Transverse colon (tissue), 4 donors: ENCODE measurements at regions not wholly inside any gene's neighbourhood (a gene's known extent, or its start where the extent isn't known, plus 50 kb on each side); places are given as distances from the start of the nearest gene placed in this dataset.

ENCODE experiments used
- DNase-seq: peaks from one replicate; pipeline ENCODE4 v3.0.0-alpha.2; 2019
- H3K27ac ChIP-seq, 4 donors: fragments of 200-600 bp; sonication (generic); 2 replicates each; pipeline ENCODE4 v1.5.1; 2016 to 2018; ENCODE audit warnings: inconsistent platforms in 4 of 4
- H3K27me3 ChIP-seq: fragments of 200-600 bp; sonication (generic); 2 replicates; pipeline ENCODE4 v1.5.1; 2017; ENCODE audit warnings: inconsistent platforms
- H3K36me3 ChIP-seq, 4 donors: fragments of 200-600 bp; sonication (generic); 2 replicates each; pipeline ENCODE4 v1.5.1; 2017 to 2019; ENCODE audit warnings: inconsistent platforms in 4 of 4
- H3K4me1 ChIP-seq, 4 donors: fragments of 200-600 bp; sonication (generic); 2 replicates each; pipeline ENCODE4 v1.5.1; 2017 to 2020; ENCODE audit warnings: inconsistent platforms in 4 of 4
- H3K4me3 ChIP-seq, 4 donors: fragments of 200-600 bp; sonication (generic); 1 replicate in 1 of 4; 2 replicates in 3 of 4; pipeline versions ENCODE4 v1.5.1 to v1.6.1; 2017 to 2019; ENCODE audit warnings: inconsistent platforms in 4 of 4
- H3K9me3 ChIP-seq, 2 donors: fragments of 200-600 bp; sonication (generic); 2 replicates each; pipeline ENCODE4 v1.5.1; 2017 to 2019; ENCODE audit warnings: inconsistent platforms in 2 of 2
- EP300 ChIP-seq: sonication (generic); formaldehyde crosslinking; IDR thresholded peaks from one replicate; pipeline ENCODE4 v1.6.1; 2017; ENCODE audit warnings: antibody characterized with exemption, low read depth
- POLR2A ChIP-seq: fragments of 450-650 bp; IDR thresholded peaks from one replicate; pipeline ENCODE4 v1.6.1; 2016; ENCODE audit warnings: antibody characterized with exemption, mild to moderate bottlenecking, moderate library complexity
- POLR2AphosphoS5 ChIP-seq, 3 donors: sonication (generic); formaldehyde crosslinking; IDR thresholded peaks; one replicate each; pipeline ENCODE4 v1.6.1; 2016; ENCODE audit warnings: antibody characterized with exemption in 3 of 3
- WGBS, 2 donors: methylation state at CpG; one replicate each; pipeline ENCODE4 v1.1.5; 2018; ENCODE audit warnings: low coverage in 1 of 2; 5-methylcytosine and 5-hydroxymethylcytosine counted together
- in situ Hi-C, 4 donors: fragments of 200-750 bp; cut with MboI; loops; one replicate each; pipeline versions ENCODE4 v1.15.0 to v1.15.1; 2017; ENCODE audit warnings: low sequenced_read_pairs in 3 of 4, low pct_ligation_motif_present in 1 of 4, low pct_unique_long_range_greater_than_20kb in 1 of 4
- intact Hi-C: fragments of 100-400 bp; cut with DNase I; formaldehyde crosslinking; loops from one replicate; pipeline ENCODE4 v1.15.1; 2023; ENCODE audit warnings: low total_unique reads
- TF ChIP-seq, protein P1 (sequence below), 5 experiments: fragments of 200-600 bp in 3 of 5; fragments of 450-650 bp in 2 of 5; sonication (generic) in 3 of 5; IDR thresholded peaks; 1 replicate in 2 of 5; 2 replicates in 3 of 5; pipeline ENCODE4 v1.5.1; 2016 to 2017; ENCODE audit warnings: antibody characterized with exemption in 5 of 5, inconsistent platforms in 3 of 5, mild to moderate bottlenecking in 2 of 5, moderate library complexity in 1 of 5

DNA sequence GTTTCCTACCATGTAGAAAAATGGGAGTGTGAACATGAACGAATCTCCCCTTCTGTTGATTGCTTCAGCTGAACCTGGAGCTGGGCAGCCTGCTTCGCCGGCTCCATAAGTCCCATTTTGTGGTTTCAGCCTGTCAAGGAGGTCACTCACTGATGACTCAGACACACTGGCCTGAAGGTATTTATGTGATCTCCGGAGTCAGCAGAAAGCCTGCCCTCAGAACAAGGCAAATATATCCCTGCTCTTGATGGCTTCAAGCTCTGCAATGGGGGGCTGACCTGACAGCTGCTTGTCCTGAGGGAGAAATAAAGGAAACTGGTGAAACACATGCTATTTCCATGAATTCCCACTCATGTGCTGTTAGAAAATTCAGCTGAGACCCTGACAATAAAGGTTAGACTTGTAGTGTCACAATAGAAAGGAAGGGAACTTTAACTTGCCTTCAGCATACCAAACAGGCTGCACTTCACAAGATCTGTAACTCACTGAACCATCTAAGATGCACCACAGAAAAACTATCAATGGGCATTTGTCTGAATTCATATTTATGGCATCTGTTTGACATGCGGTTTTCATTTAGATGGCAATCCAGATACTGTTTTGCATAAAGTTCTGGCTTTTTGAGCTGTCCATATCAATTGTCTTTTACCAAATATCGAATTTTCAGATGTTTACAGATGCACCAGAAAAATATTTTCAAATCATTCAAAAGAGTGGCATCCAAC is 282.0 kb upstream of the VEPH1 start:
- Histone ChIP-seq H3K27ac (no peak overlapping the region), H3K4me3 (no peak overlapping the region), H3K9me3 (no peaks in the 10 kb centered on the region), H3K4me1 (no peaks in the 10 kb centered on the region), H3K36me3 (no peaks in the 10 kb centered on the region), H3K27me3 (no peaks in the 10 kb centered on the region)
- 39 to 48% methylated on average over 5 to 6 of the region's 6 CpGs for WGBS, 2 donors
- DNase-seq, result no peak
- in situ Hi-C loops (no loop called here), intact Hi-C loops (no loop called here)
- no peak for TF ChIP-seq POLR2AphosphoS5 (IDR thresholded peaks at IDR 0.05)
- TF ChIP-seq, protein P1, sequence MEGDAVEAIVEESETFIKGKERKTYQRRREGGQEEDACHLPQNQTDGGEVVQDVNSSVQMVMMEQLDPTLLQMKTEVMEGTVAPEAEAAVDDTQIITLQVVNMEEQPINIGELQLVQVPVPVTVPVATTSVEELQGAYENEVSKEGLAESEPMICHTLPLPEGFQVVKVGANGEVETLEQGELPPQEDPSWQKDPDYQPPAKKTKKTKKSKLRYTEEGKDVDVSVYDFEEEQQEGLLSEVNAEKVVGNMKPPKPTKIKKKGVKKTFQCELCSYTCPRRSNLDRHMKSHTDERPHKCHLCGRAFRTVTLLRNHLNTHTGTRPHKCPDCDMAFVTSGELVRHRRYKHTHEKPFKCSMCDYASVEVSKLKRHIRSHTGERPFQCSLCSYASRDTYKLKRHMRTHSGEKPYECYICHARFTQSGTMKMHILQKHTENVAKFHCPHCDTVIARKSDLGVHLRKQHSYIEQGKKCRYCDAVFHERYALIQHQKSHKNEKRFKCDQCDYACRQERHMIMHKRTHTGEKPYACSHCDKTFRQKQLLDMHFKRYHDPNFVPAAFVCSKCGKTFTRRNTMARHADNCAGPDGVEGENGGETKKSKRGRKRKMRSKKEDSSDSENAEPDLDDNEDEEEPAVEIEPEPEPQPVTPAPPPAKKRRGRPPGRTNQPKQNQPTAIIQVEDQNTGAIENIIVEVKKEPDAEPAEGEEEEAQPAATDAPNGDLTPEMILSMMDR (IDR thresholded peaks at IDR 0.05), result no peak
- no peak for TF ChIP-seq POLR2A
- TF ChIP-seq EP300, result no peak

DNA sequence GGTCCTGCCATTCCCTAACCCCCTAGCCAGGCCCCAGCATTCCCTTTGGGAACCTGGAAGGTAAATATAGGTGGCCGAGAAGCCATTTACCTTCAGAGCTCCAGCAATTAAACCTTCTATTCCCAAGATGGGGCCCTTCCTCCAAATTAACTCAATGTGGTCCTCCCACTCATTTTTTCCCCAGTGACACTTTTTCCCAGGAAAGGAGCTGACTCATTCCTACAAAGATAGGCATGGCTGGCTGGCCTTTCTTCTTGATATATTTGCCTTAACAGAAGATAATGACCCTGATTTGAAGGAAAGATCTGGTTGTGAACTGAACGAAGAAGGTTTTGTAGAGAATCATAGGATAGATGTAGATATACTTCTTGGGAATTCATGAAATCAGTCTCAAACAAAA is 279.0 kb upstream of the VEPH1 start:
- WGBS, 2 donors, result 76 to 80% methylated on average over 1 to 2 of the region's 2 CpGs
- Histone ChIP-seq H3K4me3 (no peak overlapping the region), H3K9me3 (peaks cover 0 to 5% of the 10 kb centered on the region in 2 donors), H3K4me1 (no peaks in the 10 kb centered on the region), H3K27me3 (no peaks in the 10 kb centered on the region), H3K27ac (no peak overlapping the region), H3K36me3 (no peaks in the 10 kb centered on the region)
- no peak for DNase-seq
- intact Hi-C loops (no loop called here), in situ Hi-C loops (no loop called here)
- TF ChIP-seq, protein P1 (IDR thresholded peaks at IDR 0.05), result no peak
- TF ChIP-seq POLR2AphosphoS5 (IDR thresholded peaks at IDR 0.05) (no peak), EP300 (no peak), POLR2A (no peak)

DNA sequence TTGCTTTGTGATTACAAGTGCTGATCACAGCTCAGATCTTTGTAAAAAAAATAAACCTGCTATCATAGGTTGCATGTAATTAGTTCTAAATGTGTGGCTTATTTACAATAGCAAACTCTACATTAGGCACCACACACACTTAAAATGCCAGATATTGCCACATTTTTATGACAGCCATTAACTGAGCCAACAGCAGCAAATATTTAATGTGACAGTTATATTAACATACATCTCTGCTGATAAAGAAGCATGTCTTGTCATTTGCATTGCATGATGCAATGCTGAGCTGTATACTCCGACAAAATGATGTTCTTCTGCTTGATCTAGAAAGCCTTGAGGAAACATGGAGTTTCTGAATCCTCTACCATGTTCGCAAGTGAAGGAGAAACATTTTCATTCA is 273.6 kb upstream of the VEPH1 start:
- no peak overlapping the region for H3K27ac ChIP-seq
- DNase-seq, result no peak
- H3K4me1 ChIP-seq, result no peaks in the 10 kb centered on the region
- no peak overlapping the region for H3K4me3 ChIP-seq
- TF ChIP-seq, protein P1 (IDR thresholded peaks at IDR 0.05), result no peak
- TF ChIP-seq POLR2A, result no peak
- H3K9me3 ChIP-seq, result peaks cover 0 to 5% of the 10 kb centered on the region in 2 donors
- intact Hi-C loops (no loop called here), in situ Hi-C loops (no loop called here)
- H3K36me3 ChIP-seq, result no peaks in the 10 kb centered on the region
- WGBS, 2 donors, result 43 to 88% methylated on average over 1 to 2 of the region's 2 CpGs
- H3K27me3 ChIP-seq, result no peaks in the 10 kb centered on the region

DNA sequence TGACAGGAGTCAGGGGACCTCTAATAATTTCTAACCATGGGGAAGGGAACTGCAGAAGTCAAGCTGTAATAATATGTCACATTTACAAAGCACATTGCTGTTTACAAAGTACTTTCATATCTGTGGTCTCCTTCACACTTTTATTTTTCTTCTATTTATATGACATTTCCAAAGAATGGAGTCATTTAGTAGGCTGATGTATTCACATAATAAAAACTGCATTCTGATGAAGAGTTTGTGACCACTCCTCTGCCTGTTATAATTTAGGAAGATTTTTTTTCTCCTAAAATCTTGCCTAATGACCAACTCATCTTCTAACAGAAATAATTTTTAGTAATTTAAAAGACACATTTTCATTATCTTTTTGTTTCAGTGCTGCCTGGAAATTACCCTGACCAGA is 272.2 kb upstream of the VEPH1 start:
- H3K4me3 ChIP-seq, result no peak overlapping the region
- peaks cover 0 to 5% of the 10 kb centered on the region in 2 donors for H3K9me3 ChIP-seq
- H3K4me1 ChIP-seq, result no peaks in the 10 kb centered on the region
- H3K36me3 ChIP-seq, result no peaks in the 10 kb centered on the region
- no peak overlapping the region for H3K27ac ChIP-seq
- in situ Hi-C loops (no loop called here), intact Hi-C loops (no loop called here)
- DNase-seq, result no peak
- no peak for TF ChIP-seq POLR2AphosphoS5 (IDR thresholded peaks at IDR 0.05)
- TF ChIP-seq, protein P1 (IDR thresholded peaks at IDR 0.05), result no peak
- TF ChIP-seq EP300, result no peak
- TF ChIP-seq POLR2A, result no peak
- no peaks in the 10 kb centered on the region for H3K27me3 ChIP-seq
